ENCODE measurements at regions not wholly inside any gene's neighbourhood (a gene's known extent, or its start where the extent isn't known, plus 50 kb on each side); places are given as distances from the start of the nearest gene placed in this dataset.

DNA sequence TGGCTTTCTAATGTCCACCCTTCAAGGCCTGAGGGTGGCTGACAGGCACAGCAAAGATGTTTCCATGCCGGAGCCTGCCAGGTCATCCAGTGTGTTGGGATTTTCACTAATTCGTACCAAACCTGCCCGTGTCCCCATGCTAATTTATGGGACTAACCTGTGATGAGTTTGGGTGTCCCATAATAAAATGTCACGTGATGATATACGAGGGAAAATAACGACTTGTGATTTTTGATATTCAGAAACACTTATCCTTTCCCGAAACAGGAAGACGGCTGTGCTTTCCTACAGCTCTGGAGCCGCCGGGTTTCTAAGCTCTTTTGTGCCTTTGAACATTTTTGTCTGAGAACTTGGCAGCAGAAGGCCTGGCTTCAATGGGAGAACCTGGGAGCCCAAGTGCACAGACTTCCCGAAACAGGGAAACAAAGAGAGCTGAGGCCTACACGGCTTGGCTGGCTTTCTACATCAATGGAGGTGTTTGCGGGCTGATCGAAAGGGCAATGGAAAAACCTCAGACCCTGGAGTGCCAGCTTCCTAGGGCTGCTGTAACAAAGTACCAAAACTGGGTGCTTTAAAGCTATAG, 171.9 kb upstream of the JARID2 start:
- TF ChIP-seq ZNF274 (IDR thresholded peaks at IDR 0.05; ENCODE audit: low read length) (no peak), ZNF274 (tag by site-specific recombination; IDR thresholded peaks at IDR 0.05; ENCODE audit: borderline replicate concordance) (no peak), ZNF600 (tag by site-specific recombination; IDR thresholded peaks at IDR 0.05) (no peak), YY1 (tag by site-specific recombination; IDR thresholded peaks at IDR 0.05) (no peak), ZNF302 (tag by site-specific recombination; IDR thresholded peaks at IDR 0.05; ENCODE audit: low read depth) (no peak), ZNF404 (tag by site-specific recombination; IDR thresholded peaks at IDR 0.05) (no peak), ZNF335 (tag by site-specific recombination; conservative IDR thresholded peaks at IDR 0.05) (no peak), ZNF530 (tag by site-specific recombination; IDR thresholded peaks at IDR 0.05; ENCODE audit: low read depth) (no peak)
- TF ChIP-seq, protein P1, sequence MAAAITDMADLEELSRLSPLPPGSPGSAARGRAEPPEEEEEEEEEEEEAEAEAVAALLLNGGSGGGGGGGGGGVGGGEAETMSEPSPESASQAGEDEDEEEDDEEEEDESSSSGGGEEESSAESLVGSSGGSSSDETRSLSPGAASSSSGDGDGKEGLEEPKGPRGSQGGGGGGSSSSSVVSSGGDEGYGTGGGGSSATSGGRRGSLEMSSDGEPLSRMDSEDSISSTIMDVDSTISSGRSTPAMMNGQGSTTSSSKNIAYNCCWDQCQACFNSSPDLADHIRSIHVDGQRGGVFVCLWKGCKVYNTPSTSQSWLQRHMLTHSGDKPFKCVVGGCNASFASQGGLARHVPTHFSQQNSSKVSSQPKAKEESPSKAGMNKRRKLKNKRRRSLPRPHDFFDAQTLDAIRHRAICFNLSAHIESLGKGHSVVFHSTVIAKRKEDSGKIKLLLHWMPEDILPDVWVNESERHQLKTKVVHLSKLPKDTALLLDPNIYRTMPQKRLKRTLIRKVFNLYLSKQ (tag by site-specific recombination; IDR thresholded peaks at IDR 0.05; ENCODE audit: borderline replicate concordance): no peak
- TF ChIP-seq, protein P2, sequence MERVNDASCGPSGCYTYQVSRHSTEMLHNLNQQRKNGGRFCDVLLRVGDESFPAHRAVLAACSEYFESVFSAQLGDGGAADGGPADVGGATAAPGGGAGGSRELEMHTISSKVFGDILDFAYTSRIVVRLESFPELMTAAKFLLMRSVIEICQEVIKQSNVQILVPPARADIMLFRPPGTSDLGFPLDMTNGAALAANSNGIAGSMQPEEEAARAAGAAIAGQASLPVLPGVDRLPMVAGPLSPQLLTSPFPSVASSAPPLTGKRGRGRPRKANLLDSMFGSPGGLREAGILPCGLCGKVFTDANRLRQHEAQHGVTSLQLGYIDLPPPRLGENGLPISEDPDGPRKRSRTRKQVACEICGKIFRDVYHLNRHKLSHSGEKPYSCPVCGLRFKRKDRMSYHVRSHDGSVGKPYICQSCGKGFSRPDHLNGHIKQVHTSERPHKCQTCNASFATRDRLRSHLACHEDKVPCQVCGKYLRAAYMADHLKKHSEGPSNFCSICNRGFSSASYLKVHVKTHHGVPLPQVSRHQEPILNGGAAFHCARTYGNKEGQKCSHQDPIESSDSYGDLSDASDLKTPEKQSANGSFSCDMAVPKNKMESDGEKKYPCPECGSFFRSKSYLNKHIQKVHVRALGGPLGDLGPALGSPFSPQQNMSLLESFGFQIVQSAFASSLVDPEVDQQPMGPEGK (tag by site-specific recombination; IDR thresholded peaks at IDR 0.05): no peak
- TF ChIP-seq, protein P3, sequence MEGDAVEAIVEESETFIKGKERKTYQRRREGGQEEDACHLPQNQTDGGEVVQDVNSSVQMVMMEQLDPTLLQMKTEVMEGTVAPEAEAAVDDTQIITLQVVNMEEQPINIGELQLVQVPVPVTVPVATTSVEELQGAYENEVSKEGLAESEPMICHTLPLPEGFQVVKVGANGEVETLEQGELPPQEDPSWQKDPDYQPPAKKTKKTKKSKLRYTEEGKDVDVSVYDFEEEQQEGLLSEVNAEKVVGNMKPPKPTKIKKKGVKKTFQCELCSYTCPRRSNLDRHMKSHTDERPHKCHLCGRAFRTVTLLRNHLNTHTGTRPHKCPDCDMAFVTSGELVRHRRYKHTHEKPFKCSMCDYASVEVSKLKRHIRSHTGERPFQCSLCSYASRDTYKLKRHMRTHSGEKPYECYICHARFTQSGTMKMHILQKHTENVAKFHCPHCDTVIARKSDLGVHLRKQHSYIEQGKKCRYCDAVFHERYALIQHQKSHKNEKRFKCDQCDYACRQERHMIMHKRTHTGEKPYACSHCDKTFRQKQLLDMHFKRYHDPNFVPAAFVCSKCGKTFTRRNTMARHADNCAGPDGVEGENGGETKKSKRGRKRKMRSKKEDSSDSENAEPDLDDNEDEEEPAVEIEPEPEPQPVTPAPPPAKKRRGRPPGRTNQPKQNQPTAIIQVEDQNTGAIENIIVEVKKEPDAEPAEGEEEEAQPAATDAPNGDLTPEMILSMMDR (tag by site-specific recombination; IDR thresholded peaks at IDR 0.05): no peak
